ENCODE measurements at regions not wholly inside any gene's neighbourhood (a gene's known extent, or its start where the extent isn't known, plus 50 kb on each side); places are given as distances from the start of the nearest gene placed in this dataset.
A peak's percentile ranks its signal among the peaks of the same experiment; 100 is the strongest.

DNA sequence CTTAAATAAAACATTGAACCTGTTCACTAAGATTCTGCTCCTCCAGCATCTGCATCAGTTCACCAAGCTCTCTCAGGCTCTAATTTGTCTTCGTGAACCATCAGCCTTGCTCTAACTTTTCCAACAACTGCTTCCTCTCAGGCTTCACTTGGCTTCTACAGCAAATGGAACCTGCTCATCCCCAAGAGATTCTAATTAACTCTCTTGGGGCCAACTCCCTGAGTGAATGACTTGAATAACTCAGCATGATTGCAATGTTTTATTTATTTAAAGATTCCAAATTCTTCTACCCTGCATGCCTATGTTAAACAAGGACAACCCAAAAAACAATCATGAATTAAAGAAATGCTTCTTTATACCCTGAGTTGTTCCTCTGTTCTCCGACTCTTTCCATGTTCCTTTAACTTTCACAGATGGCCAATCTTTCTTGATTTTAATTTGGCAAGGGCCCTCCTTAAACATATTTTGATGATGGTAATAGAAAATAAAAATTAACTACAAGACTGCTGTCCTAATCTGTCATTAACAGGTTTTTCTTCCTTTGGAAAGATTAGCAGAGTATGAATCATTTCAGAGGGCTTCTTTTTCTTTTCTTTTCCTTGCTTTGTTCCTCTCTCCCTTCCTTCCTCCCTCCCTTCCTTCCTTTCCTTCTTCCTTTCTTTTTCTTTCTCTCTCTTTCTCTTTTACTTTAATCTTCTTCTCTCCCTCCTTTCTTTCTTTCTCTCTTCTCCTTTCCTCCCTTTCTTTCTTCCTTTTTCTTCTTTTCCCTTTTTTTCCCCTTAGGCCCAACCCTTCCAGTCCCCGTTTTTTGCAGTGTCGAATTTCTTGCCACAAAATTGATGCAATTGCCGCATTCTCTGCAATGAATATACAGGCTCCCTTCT, 195.0 kb upstream of the RHOBTB1 start:
- H3K27ac ChIP-seq: no peak overlapping the region
- DNase-seq: no peak
- no peaks in the 10 kb centered on the region for H3K27me3 ChIP-seq (replicated peaks)
- no peak overlapping the region for H3K4me3 ChIP-seq (ENCODE audit: low read depth, low read length)
- no peak for TF ChIP-seq CTCF (IDR thresholded peaks at IDR 0.05; ENCODE audit: low read depth, low read length, missing control alignments)
- in situ Hi-C loops (cut with HindIII; ENCODE audit: low pct_ligation_motif_present, low sequenced_read_pairs): no loop called here
- no peaks in the 10 kb centered on the region for H3K36me3 ChIP-seq (replicated peaks)

DNA sequence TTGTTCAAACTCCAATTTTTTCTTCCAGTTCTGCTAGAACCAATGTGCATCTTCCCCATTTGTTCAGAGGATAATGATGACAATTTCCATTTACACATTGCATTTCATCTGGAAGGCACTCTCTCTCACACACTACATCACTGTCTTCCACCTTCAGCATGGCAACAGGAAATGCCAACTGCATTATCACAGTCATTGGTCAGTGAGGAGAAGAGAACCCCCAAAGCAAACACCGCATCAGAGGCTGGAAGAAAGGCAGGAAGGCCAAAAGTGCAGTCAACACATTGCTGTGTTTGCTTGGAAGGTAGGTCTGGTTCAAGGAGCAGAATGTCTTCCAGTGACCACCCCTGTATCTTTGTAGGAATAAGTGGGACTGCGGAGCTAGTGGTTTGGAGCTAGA, 192.2 kb upstream of the RHOBTB1 start:
- Histone ChIP-seq H3K27ac (no peak overlapping the region), H3K4me3 (ENCODE audit: low read depth, low read length) (no peak overlapping the region), H3K36me3 (replicated peaks) (no peaks in the 10 kb centered on the region), H3K27me3 (replicated peaks) (no peaks in the 10 kb centered on the region)
- TF ChIP-seq CTCF (IDR thresholded peaks at IDR 0.05; ENCODE audit: low read depth, low read length, missing control alignments): no peak
- in situ Hi-C loops (cut with HindIII; ENCODE audit: low pct_ligation_motif_present, low sequenced_read_pairs): no loop called here
- peak; percentile 40 for DNase-seq

DNA sequence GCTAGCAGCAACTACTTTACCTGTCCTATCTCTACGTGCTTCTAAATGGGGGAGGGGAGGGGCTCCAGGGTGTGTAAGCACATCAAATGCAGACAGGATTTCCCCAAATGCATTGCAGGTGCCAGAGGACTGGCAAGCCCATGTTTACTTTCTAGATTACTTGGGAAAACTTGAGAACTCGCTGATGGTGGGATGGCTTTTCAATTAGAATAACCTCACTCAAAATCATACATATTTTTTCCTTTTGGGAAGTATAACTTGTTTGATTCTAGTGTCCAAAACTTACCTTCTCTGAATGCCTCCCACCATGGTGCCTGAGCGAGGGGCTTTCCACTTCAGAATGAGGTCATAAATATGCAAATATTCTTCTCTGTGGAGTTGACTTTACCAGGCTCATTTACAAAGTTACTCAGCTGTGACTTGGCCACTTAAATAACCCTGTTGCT, 191.3 kb upstream of the RHOBTB1 start:
- H3K36me3 ChIP-seq (replicated peaks): no peaks in the 10 kb centered on the region
- no peak for DNase-seq
- no peak overlapping the region for H3K4me3 ChIP-seq (ENCODE audit: low read depth, low read length)
- in situ Hi-C loops (cut with HindIII; ENCODE audit: low pct_ligation_motif_present, low sequenced_read_pairs): no loop called here
- no peaks in the 10 kb centered on the region for H3K27me3 ChIP-seq (replicated peaks)
- no peak for TF ChIP-seq CTCF (IDR thresholded peaks at IDR 0.05; ENCODE audit: low read depth, low read length, missing control alignments)
- no peak overlapping the region for H3K27ac ChIP-seq

GRCh38 chr10:61130366-61130765, 186.4 kb upstream of the RHOBTB1 start:
- Histone ChIP-seq H3K27me3 (replicated peaks) (no peaks in the 10 kb centered on the region), H3K36me3 (replicated peaks) (no peaks in the 10 kb centered on the region), H3K27ac (no peak overlapping the region), H3K4me3 (ENCODE audit: low read depth, low read length) (no peak overlapping the region)
- in situ Hi-C loops (cut with HindIII; ENCODE audit: low pct_ligation_motif_present, low sequenced_read_pairs): no loop called here
- no peak for TF ChIP-seq CTCF (IDR thresholded peaks at IDR 0.05; ENCODE audit: low read depth, low read length, missing control alignments)
- peak; percentile 18 for DNase-seq

DNA sequence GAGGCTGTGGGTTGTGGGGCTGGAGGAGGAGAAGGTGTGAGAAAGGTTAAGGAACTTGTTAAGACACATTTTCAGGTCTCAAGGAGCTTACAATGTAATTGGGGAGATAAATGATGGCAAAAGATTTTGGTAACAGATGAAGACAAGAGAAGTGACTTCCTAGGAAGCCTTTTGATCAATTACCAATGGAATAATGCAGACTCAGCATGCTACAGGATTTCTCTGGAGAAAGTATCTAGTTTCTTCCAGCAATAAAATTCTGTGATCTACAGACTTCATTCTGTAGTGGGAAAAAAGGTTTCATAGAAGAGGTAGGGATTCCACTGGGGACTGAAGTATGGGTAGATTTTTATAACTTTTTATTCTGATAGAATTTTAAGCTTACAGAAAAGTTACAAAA, 184.2 kb upstream of the RHOBTB1 start:
- Histone ChIP-seq H3K36me3 (replicated peaks) (no peaks in the 10 kb centered on the region), H3K27me3 (replicated peaks) (no peaks in the 10 kb centered on the region), H3K27ac (no peak overlapping the region), H3K4me3 (ENCODE audit: low read depth, low read length) (no peak overlapping the region)
- DNase-seq: no peak
- no peak for TF ChIP-seq CTCF (IDR thresholded peaks at IDR 0.05; ENCODE audit: low read depth, low read length, missing control alignments)
- in situ Hi-C loops (cut with HindIII; ENCODE audit: low pct_ligation_motif_present, low sequenced_read_pairs): no loop called here
